Effector CD4-positive, alpha-beta T cell (primary cell): ENCODE measurements at regions not wholly inside any gene's neighbourhood (a gene's known extent, or its start where the extent isn't known, plus 50 kb on each side); places are given as distances from the start of the nearest gene placed in this dataset.

Experiments
- DNase-seq: peaks from one replicate; pipeline ENCODE4 v3.0.0-alpha.2; 2020

DNA sequence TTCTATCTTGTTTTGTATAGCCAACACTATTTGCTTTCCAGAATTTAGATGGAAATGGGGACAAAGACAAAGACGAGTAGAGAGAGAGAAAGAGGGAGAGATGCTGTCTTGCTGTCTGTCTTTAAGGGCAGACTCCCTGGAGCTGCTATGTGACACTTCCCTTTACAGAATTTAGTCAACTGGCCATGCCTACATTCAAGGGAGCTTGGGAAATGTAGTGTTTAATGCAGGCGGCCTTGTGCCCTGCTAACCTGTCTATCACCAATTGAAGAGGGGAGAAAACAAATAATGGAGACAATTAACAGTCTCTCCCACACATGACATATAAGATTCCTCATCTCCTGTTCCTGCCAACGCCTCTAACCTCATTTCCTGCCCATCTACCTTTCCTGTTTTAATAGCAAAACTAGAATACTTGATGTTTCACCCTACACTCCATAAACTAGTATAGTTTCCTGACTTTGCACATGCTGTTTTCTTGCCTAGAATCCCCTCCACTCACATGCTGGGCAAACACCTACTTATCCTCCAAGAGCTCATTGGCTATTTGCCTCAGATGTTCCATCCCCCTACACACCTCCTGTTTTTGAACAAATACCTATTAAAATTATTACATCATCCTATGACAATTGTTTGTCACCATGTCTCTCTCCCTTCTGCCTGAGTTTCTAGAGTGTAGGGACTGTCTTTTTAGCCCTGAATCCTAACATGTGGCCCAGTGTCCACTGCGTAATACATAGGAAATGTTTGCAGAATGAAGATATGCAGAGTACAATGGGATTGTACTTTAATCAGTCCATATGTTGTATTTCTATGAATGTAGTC is 117.2 kb downstream of the SLC25A24 start:
- no peak for DNase-seq

DNA sequence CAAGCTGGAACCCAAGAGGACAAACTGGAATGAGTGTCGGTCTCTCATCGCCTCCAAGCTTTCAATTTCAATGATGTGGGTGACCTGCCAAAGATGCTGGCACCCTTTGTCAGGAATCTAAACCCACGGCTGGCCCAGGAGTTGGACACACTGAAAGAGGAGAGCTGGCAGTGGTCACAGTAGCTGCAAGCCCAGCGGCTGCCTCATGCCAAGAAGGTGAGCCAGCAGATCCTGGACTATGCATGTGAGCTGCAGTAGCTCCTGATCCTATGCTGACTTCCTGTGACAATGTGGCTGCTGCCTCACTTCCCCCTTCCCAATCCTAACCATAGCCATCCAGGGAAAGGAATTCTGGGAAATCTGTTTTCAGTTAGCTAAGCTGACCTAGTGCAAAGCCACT is 117.0 kb upstream of the VAV3 start:
- DNase-seq = no peak

DNA sequence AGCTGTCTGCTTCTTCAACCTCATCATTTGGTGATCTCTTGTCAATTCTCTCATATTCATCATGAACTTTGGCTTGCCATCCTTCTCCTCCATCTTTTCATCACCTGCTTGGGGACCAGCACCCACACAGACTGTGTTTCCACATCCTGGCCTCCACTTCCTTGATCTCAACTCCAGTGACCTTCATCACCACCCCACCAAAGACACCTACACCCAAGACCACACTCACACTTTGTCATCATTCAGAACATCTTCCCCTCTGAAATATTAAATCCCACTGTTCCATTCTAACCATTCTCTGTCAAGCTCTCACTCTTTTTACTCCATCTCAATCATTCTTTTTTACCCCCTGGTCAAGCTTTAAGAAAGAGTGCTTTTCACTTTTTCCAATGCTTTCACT is 115.5 kb upstream of the VAV3 start:
- no peak for DNase-seq

DNA sequence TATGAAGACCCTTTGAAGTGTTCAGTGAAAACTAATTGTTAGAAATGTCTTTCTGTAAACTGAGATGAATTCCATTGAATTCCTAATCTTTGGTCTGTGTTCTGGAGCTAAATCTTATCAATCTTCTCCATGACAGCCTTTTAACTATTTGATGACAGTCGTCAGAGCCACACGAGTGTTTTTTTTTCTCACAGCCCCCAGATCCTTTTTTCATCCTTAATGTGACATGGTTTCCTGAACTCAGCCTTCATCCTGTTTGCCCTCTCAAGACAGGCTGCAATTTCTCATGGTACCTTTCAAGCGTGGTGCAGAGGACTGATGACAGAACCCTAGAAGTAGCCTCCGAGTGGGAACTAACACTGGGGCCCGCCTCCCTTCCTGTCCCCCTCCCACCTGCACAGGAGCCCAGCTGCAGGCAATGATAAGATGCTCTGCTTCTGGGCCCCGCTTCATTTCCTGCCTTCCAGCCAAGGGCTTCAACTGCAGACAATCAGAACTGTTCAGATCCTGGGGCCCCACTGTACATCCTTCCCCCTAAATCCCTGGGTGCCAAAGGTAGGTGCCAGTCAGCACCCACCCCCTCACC is 114.6 kb upstream of the VAV3 start:
- DNase-seq = peak; percentile 23

DNA sequence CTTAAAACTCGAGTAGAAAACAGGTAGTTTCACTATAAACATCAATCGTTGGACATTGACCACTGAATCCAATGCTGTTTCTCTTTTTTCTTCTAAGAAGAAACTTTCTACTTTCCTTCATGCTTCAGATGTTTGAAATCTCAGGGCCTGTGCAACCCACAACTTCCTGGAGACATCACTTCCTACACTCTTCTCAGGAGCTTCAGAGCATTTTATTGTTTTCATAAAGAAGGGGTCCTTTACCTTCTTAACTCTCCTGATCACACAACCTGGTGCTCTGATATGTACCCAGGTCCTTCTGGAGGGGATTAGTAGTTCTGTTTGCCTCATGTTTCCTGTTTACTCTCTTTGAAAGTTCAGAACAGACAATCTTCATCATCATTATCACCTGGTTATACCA is 113.0 kb upstream of the VAV3 start:
- DNase-seq = no peak

DNA sequence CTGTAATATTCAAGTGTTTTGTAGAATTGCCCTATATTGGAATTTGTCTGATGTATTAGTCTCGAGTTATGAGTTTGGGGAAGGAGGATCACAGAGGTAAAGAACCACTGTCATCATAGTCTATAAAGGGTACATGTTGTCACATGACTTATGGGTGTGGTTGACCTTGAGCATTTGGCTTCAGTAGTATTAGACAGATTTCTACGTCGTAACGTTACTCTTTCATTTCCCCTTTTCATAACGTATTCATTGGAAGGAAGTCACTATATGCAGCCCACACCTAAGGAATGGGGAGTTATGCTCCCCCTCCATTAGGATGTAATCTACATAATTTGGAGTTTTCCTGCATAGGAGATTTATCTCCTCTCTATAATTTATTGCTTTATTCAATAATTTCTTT is 110.1 kb upstream of the VAV3 start:
- no peak for DNase-seq

DNA sequence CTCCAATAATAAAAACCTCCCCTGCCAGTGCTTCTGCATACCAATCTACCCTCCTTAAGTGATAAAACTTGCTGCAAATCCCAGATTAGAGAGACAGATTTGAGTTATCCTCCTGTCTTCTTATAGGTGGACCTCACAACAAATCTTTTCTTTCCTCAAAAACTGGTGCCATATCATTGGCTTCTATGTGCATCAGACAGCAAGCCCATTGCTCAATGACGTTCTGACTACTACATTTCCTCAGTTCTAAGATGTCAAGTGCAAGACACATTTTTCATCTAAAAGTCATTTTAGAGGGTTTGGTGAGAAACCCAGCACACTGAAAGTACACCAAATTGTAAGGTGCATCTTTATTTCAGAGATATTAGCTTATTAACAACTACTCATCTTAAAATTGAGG is 107.8 kb upstream of the VAV3 start:
- no peak for DNase-seq

DNA sequence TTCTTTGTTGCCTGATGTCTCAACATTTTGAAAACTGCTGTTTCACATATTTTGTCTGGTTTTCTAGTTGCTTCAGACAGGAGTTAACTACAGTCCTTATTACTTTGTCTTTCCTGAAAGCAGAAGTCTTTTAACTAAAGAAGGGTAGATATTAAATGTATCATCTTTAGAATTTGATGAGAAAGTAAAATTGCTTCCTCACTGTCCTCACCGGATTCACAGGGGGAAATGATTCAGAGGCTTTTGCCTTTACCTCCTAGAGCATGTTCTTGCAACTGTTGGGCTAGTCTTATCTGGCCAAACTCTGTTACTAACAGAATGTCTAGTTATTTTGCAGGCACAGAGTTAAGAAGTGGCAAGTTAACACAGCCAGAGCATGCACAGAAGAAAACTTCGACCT is 107.2 kb upstream of the VAV3 start:
- no peak for DNase-seq

DNA sequence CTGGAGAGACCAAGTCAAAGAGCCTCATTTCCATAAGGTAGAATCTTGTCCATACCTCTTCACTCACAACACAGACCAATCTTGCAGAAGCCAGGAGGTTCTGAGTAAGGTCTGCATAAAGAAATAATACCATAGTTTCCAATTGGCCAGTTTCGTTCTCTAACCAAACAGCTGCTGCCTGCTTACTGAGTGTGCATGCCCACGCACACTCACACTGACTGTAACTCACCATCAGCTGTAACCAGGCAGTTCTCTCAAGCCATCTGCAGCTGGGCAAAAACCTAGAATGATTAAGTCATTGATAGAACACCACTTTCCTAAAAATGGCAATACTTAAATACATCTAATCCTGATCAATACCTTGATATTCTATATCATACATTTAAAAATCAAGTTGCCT is 106.6 kb upstream of the VAV3 start:
- DNase-seq = no peak

DNA sequence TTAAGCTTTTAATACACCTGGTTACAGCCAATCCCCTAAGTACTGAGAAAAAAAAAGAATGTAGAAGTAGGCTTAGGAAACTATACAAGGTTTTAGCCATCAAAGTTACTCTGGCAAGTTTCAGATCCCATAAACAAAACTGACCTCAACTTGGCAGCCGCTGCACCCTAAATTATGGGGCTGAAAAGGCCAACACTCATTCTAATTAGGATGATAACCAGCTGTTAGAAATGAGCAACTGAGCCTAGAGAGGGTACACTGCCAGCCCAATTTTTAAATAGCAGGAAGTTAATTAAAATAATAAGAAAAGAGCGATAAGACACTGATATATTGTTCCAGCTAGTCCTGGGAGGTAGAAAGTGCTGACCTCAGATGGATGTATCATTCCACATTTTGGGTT is 105.7 kb upstream of the VAV3 start:
- DNase-seq = no peak

DNA sequence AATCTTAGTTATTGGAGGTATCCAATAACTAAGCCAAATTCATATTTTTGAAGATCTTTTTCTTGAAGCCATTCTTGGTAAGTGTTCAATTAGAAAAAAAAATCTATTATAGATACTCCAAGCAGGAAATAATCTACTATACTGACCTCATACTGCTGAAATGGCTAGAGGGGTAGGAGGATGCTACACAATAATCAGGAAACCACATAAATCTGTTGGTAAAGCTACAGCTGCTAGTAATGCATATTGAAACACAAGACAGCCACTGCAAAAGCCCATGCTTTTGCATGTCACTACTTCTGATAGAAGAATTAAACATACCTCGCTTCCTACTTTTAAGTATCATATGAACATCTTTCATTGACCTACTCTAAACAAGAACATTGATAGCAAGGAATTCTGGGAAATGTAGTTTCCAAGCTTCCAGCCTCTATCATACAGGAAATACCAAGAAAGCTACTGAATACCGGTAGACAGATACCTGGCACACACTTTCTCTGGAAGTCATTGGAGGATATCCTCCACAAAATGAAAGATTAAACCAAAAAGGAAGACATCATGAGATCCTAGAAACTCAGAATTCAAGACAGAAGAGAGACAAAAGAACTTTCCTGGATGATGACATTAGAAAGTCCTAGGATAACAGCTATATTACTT is 103.0 kb upstream of the VAV3 start:
- no peak for DNase-seq

DNA sequence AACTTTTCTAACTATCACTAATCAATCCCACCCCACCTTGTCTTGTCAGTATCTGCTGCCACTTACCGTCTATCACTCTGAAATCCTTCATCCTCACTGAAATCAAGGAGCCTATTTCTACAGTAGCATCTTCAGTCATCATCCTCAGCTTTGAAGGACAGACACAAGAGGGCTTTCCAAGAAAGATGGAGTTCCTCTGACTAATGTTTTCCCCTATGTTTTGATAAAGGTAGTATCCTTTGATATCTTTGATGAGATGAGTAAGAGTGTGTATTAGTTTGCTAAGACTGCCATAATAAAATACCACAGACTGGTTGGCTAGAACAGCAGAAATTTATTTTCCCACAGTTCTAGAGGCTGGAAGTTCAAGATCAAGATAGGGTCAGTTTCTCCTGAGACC is 101.8 kb upstream of the VAV3 start:
- no peak for DNase-seq

DNA sequence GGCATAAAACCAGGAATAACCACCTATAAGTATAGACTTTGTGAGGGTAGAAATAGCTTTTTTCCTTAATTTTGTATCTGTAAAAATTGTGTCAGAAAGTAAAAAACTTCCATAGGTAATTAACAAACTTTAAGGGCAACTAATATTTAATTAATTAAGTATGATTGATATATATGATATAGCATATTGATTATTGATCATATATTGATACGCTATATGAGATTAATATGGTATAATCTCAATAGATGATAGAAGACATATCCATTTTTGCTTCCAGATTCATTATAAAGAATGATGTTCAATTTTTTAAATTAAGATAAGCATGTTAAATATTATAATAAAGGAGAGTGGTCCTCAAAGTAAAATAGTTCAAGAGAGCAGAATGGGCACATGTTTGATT is 99.3 kb upstream of the VAV3 start:
- no peak for DNase-seq

DNA sequence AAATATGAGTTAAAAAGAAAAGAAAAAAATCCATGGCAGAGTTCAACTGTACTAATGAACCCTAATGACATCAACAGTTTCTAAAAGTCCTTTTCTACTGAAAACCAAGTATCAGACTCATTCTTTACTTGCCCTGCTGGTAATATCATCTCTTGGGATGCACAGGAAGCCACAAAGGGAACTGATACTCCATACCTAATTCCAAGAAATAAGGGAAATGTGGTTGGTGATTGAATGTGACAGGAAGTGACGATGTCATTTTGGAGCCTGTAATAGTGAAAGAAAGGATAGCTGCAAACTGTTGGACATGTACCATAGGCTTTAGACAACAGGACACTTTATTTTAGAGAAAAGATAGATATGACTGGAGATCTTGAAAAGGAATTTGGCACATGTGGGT is 98.7 kb upstream of the VAV3 start:
- DNase-seq = no peak

DNA sequence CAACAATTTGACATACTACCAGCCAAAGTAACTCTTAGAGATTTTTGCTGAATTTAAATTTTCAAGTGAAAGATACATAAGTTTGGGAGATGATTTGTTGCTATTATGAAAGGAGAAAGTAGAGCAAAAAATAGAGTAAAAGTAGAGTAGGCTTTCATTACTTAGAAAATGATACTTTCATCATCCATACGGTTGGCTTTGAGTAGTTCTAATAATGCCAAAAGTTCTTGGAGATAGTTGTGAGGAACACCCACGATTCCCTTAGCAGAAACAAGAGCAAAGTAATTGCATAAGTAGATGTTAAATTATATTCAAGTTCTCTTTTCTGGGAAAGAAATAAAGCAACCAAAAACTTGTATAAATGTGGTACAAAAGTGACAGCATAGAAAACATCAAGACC is 95.0 kb upstream of the VAV3 start:
- no peak for DNase-seq

DNA sequence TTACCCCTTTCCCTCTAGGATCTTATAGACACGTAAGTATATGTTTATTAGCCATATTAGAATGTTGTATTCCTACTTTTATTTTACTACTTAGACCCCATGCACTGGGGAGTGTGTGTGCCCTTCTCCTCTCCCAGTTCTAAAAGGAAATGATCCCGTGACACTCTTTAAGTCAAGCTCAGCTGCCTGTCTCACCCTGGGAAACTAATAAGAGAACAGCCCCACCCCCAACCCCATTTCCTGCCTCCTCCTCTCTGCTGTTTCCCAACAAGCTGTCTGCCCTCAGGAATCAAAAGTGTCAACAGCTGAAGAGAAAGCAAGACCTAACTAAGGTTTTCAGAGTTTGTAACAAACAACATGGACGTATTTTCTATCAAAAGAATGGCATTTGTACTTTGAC is 92.6 kb upstream of the VAV3 start:
- DNase-seq = no peak

DNA sequence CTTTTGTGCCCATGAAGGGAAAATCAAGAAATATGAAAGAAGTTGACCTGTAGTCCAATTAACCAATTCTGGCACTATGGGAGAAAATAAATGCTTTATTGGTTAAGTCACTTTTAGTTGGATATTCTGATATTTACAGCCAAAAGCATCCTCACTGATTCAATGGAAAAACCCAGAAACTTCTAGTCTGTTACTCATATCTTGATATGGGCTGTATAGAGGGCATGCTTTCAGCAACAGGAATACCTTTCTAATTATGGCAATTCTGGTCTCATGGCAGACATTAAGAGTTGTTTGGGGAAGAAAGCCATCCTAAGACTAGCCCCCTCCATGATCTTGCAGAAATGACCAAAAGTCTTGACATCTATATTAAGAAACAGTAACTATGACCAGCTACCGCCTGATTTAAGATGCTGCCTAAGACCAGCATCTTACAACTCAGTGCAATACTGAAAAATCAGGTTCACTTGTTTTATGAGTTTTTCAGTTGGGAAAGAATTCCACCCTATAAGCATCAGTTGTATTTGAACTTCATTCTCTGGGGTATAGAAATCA is 91.5 kb upstream of the VAV3 start:
- no peak for DNase-seq

DNA sequence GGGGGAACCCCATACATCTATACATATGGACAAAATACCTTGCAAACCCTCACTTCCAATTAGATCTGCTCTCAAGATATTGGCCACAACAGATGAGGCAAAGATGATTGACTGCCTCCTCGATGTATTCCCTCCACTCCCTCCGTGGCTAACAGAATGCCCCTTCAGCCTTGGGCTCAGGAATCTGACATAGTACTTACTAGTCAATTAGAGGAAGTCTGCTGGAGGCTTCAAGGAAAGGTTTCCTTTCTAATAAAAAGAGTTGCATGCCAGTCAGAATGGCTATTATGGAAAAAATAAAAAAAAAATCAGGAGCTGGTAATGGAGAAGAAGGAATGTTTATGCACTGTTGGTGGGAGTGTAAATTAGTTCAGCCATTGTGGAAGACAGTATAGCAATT is 90.4 kb upstream of the VAV3 start:
- no peak for DNase-seq

DNA sequence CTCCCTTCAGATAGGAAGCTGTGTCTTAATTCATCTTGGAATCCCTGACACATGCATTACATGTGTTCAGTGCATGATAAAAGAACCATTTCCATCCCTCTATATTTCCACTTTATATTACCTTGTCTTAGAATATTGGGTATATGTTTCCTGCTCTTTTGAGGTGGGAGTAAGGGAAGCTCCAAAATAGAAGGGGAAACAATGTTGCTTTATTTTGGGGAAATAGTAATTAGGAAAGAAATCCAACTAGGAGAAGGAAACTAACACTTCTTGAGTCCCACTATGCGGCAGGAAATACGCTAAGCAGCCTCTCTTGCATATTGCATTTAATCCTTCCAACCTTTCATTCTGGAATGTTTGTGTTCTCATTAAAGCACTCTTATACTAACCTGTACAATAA is 89.4 kb upstream of the VAV3 start:
- DNase-seq = no peak

DNA sequence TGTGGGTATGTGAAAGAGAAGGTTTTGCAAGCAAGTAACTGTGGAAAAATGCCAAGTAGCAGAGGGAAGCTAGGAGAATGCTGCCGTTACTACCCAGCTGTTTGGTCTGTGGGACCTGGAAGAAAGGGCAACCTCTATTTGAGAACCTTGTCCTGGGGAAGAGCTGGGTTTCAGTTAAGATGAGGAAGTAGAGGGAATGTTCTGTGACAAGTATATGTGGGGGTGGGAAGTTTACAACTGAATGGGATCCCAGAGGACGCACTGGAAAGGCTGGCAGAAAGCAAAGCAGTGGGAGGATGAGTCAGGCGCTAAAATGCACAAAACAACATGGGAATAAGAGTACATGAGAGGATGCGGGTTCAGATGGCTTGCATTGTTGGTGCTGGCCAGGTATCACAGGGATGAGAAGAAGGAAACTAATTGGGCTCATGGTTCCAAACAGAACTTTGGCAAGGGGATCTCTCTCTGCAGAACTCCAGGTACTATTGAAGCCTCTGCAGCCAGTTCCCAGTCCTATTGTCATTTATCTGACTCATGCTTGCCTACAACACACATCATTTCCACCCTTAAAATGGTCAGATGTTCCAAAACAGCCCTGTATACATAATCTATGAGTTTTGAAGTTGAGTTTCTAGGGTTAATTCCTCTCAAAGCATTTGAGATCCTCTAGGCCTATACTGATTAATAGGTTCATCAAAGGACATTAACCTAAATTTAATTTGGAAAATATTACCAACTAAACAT is 88.5 kb upstream of the VAV3 start:
- DNase-seq = no peak

DNA sequence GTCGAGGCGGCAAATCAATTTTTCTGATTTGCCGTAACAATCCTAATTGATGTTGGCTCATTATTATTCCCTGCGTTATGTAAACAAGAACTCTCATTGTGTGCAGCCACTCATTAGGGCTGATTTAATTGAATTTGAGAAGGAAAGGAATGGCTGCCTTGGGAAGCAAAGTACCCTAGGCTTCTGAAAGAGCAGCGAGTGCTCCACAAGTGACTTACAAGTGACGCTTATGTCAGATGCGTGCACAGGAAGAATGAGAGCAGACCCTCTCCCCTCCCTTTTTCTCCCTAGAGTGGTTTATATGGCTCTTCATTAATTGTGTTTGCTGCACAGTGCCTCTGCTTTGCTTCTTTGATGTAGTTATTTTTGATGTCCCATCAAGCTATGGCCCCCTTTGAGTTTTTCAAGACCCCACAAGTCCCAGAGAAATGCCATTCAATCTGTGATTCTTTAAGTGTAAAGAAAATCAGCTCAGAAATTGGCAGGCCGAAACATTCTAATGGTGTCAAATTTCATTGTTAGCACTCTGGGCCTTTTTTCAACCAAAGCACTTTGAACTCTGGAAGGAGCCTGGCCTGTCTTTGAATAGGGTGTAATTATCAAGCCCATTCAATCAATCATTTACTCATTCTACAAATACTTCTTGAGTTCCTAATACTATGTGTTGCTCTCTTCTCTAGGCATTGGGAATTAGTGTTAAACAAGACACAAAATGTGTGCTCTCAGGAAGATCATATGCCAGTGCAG is 86.8 kb upstream of the VAV3 start:
- DNase-seq = no peak

DNA sequence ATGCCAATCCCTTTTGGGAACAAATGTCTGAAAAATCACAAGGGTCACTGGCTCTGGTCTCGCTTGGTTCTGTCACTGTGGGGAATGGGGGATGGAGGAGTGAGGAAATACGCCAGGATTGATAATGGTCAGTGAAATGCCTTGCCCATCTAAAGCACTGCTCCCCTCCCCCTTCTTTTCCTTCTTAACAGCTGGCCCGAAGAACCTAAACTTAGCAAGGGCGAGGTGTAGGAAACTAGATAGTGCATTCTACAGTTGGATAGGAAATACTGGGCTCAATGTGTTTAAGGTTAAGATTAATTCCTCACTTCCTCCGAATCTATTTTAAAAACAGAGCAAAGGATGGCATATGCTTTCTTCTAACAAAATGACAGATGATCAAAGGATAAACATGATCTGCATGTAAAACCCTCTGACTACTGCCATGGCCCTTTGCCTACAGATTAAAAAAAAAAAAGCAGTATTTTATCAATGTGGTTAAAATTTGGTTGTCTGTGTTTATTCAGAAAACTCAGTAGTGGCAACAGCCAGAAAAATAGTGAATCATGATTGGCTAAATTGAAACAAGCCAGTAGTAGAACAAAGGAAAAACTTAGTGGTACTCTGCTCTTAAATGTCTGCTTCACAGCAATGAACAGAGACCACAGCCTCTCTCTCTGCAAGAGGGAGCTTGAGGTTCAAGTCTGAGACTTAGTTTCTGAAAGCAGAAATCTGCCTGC is 86.1 kb upstream of the VAV3 start:
- DNase-seq = no peak
